CD4-positive, alpha-beta T cell treated with Interleukin-1 beta for 1 hour (primary cell): ENCODE measurements at regions not wholly inside any gene's neighbourhood (a gene's known extent, or its start where the extent isn't known, plus 50 kb on each side); places are given as distances from the start of the nearest gene placed in this dataset.

Source experiments
- DNase-seq, 2 donors: peaks; one replicate each; pipeline ENCODE4 v3.0.0-alpha.2; 2020 to 2022

GRCh38 chr2:236883819-236884218, 201.9 kb upstream of the COPS8 start:
- no peak for DNase-seq

DNA sequence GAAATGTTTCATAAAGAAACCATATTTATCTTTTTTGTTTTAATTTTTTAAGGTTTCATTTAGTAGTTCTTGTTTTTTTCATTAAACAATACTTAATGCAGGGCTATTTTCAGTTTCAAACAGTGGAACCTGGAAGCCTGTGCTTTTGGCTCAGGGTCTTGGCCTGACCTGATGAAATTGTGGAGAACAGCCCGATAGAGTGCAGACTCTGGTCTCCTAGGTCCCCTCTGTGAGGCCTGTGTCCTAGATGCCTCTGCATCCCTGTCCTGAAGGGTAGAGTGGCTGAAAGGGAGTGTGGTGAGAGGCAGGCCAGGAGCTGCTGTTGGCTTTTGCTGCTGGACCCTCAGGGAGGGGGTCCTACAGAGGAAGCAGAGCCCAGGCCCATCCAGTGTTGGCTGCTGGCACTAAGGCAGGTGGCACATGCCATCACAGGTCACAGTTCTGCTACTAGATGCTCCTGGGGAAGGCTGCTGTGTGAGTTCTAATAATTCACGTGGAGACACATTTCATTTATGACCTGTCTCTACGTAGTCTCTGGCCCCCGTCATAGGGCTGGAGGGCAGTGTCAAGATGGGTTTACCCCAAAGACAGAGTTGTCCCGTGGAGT, 201.0 kb upstream of the COPS8 start:
- no peak for DNase-seq

DNA sequence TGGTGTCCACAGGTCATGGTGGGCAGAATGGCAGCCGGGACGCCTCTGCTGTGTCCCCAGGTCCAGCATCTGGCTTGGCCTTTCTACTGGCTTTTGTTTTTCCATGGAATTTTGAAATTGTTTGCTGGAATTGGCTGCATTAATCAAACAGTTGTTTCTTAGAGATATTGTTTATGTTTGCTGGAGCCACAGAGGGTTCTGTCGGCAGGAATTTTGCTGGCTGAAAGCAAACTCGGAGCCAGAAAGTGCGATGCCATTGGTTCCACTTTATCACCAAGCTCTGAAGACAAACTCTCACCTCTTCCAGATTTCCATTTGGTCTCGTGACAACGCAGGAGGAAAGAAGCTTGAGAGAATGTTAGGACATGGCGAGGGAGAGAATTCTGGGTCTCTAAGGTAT, 199.2 kb upstream of the COPS8 start:
- DNase-seq: no peak

- no peak for DNase-seq
These were observed 198.2 kb upstream of the COPS8 start for GRCh38 chr2:236887531-236887930.

DNA sequence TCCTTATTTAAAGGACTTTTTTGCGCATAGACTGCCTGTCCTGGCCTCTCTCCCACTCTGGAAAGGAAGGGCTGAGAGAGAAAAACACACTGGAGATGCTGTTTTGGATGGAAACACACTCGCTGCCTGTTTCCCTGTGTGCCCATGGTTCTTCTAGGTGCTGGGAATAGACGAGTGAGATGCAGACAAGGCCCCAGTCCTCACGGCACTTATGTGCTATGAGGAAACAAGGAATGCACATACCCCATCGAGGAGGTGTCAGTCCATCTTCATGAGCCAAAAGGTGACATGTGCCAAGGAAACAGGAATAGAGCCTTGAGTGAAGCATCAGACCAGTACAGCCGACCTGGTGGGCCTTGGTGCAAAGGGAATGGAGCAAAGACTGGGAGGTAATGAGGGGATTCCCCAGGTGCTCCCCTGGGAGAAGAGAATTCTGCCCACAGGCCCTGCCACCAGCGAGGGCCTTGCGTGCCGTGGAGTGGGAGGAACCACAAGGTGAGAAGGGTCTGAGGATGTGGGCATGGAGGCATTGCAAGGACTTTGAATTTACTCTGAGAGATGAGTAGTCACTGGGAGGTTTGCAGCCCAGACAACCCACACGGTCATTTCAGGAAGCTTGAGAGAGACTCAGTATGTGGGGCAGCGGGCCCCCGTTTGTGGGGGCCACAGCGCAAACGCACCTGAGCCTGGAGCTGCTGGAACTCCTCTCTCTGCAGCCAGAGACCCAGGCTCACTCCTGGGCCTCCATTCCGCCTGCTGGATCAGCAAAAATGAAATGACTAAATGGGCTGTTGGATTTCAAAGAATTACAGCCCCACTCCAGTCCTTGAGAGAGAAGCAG, 197.5 kb upstream of the COPS8 start:
- no peak for DNase-seq

GRCh38 chr2:236888794-236889780, 196.6 kb upstream of the COPS8 start:
- DNase-seq: no peak

- DNase-seq: no peak
These were observed 195.6 kb upstream of the COPS8 start for GRCh38 chr2:236889791-236890704.

GRCh38 chr2:236892721-236893120, 193.0 kb upstream of the COPS8 start:
- no peak for DNase-seq

DNA sequence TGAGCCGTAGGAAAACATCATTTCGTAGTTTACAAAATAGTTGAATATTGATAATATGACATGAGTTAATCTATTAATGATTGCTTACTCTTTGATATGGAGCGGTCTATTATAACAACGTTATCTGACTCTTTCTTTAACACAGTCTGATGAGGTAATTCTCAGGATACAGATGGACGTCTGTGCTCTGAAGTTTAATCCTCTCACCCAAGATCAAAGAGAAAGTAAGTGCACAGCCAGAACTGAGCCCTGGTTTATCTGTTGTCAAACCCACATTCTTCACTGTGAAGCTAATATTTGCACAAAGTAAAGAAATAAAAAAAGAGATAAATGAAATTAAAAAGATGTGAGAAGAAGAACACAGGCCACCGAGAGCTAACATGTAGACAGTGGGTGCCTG, 190.9 kb upstream of the COPS8 start:
- no peak for DNase-seq

GRCh38 chr2:236895497-236895896, 190.2 kb upstream of the COPS8 start:
- DNase-seq: no peak

- no peak for DNase-seq
These were observed 189.0 kb upstream of the COPS8 start for GRCh38 chr2:236896688-236897087.

GRCh38 chr2:236899146-236899545, 186.5 kb upstream of the COPS8 start:
- DNase-seq: no peak

DNA sequence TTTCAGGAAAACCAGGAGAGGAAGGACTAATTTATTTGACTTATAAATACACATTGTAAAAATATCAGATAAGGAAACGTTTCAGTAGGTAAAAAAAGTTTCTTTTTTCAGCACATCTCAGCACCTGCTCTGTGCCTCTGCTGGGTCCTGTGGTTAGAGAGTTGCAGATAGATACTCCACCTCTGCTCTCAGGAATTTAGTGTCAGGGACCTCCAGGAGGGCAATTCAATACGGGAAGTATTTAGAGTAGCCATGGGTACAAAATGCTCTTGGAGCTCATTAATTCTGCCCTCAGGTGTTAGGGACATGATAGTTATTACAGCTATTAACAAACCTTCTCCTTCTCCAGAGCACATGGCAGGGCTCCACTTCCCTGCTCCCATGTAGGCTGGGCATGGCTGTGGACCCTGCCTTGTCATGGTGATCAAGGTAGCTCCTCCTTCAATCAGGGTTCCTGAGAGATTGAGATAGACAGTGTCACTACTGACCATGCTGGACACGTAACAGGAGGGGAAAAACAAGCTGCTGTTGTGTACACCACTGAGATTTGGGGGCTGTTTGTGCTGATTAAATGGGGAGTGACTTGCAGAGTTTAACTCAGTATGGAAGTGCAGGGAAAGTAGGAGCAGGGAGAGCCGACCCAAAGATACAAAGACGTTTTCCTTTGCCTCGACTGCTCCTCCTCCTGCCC, 185.6 kb upstream of the COPS8 start:
- DNase-seq: no peak

DNA sequence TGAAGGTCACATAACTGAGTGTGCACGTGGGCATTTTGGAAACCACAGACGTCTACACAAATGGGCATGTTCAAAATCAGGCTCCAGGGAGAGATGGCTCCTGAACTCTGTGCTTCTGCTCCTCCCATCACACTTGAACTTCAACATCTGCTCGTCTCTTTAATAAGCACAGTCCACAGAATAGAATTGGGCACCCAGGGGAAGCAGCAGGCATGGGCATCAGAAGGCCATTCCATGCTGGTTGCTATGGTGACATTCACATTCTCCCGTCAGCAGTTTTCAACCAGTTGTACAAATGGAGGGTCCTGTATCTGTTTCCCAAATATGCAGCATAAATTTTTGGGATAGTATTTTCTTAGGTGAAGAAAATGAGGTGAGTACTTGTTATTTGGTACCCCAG, 183.7 kb upstream of the COPS8 start:
- DNase-seq: no peak

DNA sequence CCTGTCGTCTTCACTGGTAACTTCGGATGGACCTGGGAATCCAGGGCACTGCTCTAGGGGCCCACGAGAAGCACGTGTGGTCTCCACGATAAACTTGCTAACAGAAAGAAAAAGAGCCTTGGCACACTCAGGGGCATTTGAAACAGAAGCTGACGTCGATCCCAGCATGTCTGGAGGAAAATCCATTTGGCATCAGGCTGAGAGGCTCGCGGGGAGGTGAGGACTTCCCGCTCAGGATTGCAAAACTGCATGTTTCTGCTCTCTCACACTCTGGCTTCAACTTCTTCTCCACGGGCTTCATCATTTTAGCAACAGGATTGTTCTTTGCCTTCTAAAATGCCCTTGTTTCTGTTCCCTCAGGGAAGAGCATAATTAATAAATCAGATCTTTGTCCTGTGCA, 181.7 kb upstream of the COPS8 start:
- no peak for DNase-seq

GRCh38 chr2:236904389-236905263, 181.1 kb upstream of the COPS8 start:
- DNase-seq: no peak

DNA sequence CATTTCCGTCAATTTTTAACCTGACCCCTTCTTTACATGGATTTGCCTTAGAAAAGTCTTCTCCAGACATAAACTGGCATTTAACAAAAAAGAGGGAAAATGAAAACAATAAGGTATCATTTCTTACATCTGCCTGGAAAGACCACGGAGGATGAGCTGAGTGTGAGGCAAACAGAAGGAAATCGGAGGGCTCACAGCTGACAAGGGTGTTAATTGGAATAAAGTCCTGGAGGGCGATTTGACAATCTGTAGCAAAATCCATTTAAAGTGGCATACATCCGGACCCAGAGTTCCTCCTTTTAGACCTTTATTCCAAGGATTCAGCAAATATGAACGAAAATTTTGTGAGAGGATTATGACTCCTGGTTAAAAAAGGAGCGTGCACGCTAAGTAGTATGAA, 179.7 kb upstream of the COPS8 start:
- DNase-seq: no peak

DNA sequence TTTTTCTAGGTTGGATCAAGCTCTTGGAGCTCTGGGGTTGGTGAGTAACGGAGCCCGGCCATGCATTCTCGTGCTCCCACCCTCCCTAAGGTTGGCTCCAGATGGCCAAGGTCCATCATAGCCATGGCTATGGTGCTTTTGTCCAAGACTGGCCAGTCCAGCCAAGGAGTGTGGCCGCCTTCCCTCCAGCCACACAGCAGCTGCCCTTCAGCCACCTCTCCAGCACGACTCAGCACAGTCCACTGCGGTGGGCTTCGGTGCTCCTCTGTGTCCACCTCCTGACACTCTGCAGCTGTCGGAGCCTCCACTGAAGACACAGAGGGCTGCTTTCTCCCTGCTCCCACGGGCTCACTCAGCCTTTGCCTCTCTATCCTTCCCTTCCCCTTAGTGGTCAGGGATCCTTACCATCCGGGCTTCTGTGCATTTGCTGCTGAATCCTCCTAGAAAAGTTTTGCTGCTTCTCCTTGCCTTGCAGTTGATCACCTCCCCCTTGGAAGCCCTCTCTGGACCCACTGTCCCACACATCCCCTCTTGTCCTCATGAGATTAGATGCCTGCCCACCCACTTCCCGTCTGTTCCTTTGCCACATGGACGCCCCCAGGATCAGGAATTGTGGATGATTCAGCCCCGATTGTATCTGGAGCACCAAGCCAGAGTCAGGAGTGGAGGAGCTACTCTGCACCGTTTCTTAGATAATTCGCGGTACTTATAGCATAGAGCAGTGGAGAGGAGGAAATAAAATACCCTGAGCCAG, 177.1 kb upstream of the COPS8 start:
- no peak for DNase-seq

DNA sequence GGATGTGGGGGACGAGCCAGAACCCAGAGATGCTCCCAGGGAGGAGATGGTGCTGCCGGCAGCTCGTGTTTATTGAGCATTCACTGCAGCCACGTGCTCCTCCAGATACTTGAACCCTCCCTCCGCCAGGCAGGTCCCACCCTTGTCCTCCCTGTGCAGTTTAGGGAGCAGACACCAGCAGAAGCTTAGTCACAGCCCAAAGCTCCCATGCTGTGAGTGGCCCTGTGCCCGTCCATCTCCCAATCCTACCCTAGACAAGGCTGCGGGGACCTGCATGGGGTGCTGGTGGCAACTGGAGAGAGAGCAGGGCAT, 176.5 kb upstream of the COPS8 start:
- no peak for DNase-seq

GRCh38 chr2:236909802-236910201, 175.9 kb upstream of the COPS8 start:
- DNase-seq: no peak
